Esophagus squamous epithelium (tissue), 5 donors: ENCODE measurements at regions not wholly inside any gene's neighbourhood (a gene's known extent, or its start where the extent isn't known, plus 50 kb on each side); places are given as distances from the start of the nearest gene placed in this dataset.

Experiments
- DNase-seq: peaks from one replicate; lab custom pipeline; 2025; lab: John Stamatoyannopoulos, UW
- H3K27ac ChIP-seq, 4 donors: fragments of 200-600 bp; sonication (generic); one replicate each; pipeline ENCODE4 v1.5.1; 2016 to 2019; ENCODE audit warnings: mild to moderate bottlenecking in 1 of 4
- H3K27me3 ChIP-seq, 4 donors: fragments of 200-600 bp; sonication (generic); 1 replicate in 3 of 4; 2 replicates in 1 of 4; pipeline versions ENCODE4 v1.5.1 to v1.6.0; 2017 to 2021; ENCODE audit warnings: antibody characterized with exemption in 1 of 4
- H3K36me3 ChIP-seq, 3 donors: fragments of 200-600 bp; sonication (generic); one replicate each; pipeline ENCODE4 v1.5.1; 2016 to 2019
- H3K4me1 ChIP-seq, 3 donors: fragments of 200-600 bp; sonication (generic); one replicate each; pipeline ENCODE4 v1.5.1; 2017 to 2019
- H3K4me3 ChIP-seq, 4 donors: fragments of 200-600 bp; sonication (generic); 1 replicate in 3 of 4; 2 replicates in 1 of 4; pipeline ENCODE4 v1.5.1; 2016 to 2019; ENCODE audit warnings: mild to moderate bottlenecking in 2 of 4, moderate library complexity in 1 of 4
- H3K9me3 ChIP-seq, 3 donors: fragments of 200-600 bp; sonication (generic); one replicate each; pipeline ENCODE4 v1.5.1; 2016 to 2019
- CTCF ChIP-seq, 6 experiments: fragments of 450-650 bp in 4 of 6; fragments of 200-600 bp in 2 of 6; sonication (generic) in 2 of 6; IDR thresholded peaks; one replicate each; pipeline ENCODE4 v1.5.1; 2016 to 2019; ENCODE audit warnings: antibody characterized with exemption in 6 of 6, mild to moderate bottlenecking in 4 of 6, moderate library complexity in 4 of 6
- POLR2A ChIP-seq, 4 donors: fragments of 450-650 bp; IDR thresholded peaks; one replicate each; pipeline ENCODE4 v1.6.1; 2017; ENCODE audit warnings: antibody characterized with exemption in 4 of 4, mild to moderate bottlenecking in 4 of 4, moderate library complexity in 3 of 4
- WGBS, 2 donors: methylation state at CpG; one replicate each; pipeline ENCODE4 v1.1.5; 2018; 5-methylcytosine and 5-hydroxymethylcytosine counted together
- intact Hi-C: fragments of 100-400 bp; cut with DNase I; formaldehyde crosslinking; loops from one replicate; pipeline ENCODE4 v1.15.0; 2022
- donor health status: DM: yes; HTN: yes; CAD: no.

GRCh38 chr7:52980129-52980528 lies 55.3 kb upstream of the POM121L12 start:
- TF ChIP-seq CTCF (IDR thresholded peaks at IDR 0.05), result no peak
- TF ChIP-seq POLR2A (IDR thresholded peaks at IDR 0.05), result no peak
- H3K27me3 ChIP-seq, result no peaks in the 10 kb centered on the region
- H3K4me3 ChIP-seq, result no peak overlapping the region
- intact Hi-C loops, result no loop called here
- no peak overlapping the region for H3K27ac ChIP-seq
- DNase-seq, result no peak
- no peaks in the 10 kb centered on the region for H3K4me1 ChIP-seq
- H3K36me3 ChIP-seq, result no peaks in the 10 kb centered on the region
- H3K9me3 ChIP-seq, result peaks cover 0 to 3% (median 0%) of the 10 kb centered on the region in 3 donors

- H3K4me1 ChIP-seq, result no peaks in the 10 kb centered on the region
- DNase-seq, result no peak
- no peaks in the 10 kb centered on the region for H3K9me3 ChIP-seq
- TF ChIP-seq POLR2A (IDR thresholded peaks at IDR 0.05), result no peak
- TF ChIP-seq CTCF (IDR thresholded peaks at IDR 0.05), result no peak
- H3K36me3 ChIP-seq, result no peaks in the 10 kb centered on the region
- no peak overlapping the region for H3K27ac ChIP-seq
- H3K27me3 ChIP-seq, result no peaks in the 10 kb centered on the region
- H3K4me3 ChIP-seq, result no peak overlapping the region
- intact Hi-C loops, result no loop called here
Observed at GRCh38 chr7:52973126-52973525, 62.3 kb upstream of the POM121L12 start.

GRCh38 chr7:52962402-52963076 lies 72.9 kb upstream of the POM121L12 start:
- intact Hi-C loops, result no loop called here
- TF ChIP-seq POLR2A (IDR thresholded peaks at IDR 0.05) (no peak), CTCF (IDR thresholded peaks at IDR 0.05) (no peak)
- Histone ChIP-seq H3K27ac (no peak overlapping the region), H3K4me1 (no peaks in the 10 kb centered on the region), H3K4me3 (no peak overlapping the region), H3K36me3 (no peaks in the 10 kb centered on the region), H3K27me3 (no peaks in the 10 kb centered on the region), H3K9me3 (no peaks in the 10 kb centered on the region)
- WGBS, 2 donors, result 57 to 65% methylated on average over 6 to 7 of the region's 7 CpGs
- DNase-seq, result no peak

- TF ChIP-seq POLR2A (IDR thresholded peaks at IDR 0.05) (no peak), CTCF (IDR thresholded peaks at IDR 0.05) (no peak)
- H3K9me3 ChIP-seq, result no peaks in the 10 kb centered on the region
- no peak overlapping the region for H3K4me3 ChIP-seq
- no peak overlapping the region for H3K27ac ChIP-seq
- intact Hi-C loops, result no loop called here
- no peaks in the 10 kb centered on the region for H3K27me3 ChIP-seq
- no peaks in the 10 kb centered on the region for H3K4me1 ChIP-seq
- no peak for DNase-seq
- WGBS, 2 donors, result 50 to 61% methylated on average over 1 of the region's 1 CpG
- H3K36me3 ChIP-seq, result no peaks in the 10 kb centered on the region
Observed at GRCh38 chr7:52961084-52961483, 74.3 kb upstream of the POM121L12 start.

GRCh38 chr7:52959878-52960660 lies 75.4 kb upstream of the POM121L12 start:
- DNase-seq, result no peak
- no peak overlapping the region for H3K27ac ChIP-seq

More at GRCh38 chr7:52959878-52960660, 75.4 kb upstream of the POM121L12 start:
- Histone ChIP-seq H3K9me3 (no peaks in the 10 kb centered on the region), H3K36me3 (no peaks in the 10 kb centered on the region), H3K4me3 (no peak overlapping the region), H3K27me3 (no peaks in the 10 kb centered on the region), H3K4me1 (no peaks in the 10 kb centered on the region)
- 44 to 51% methylated on average over 4 of the region's 4 CpGs for WGBS, 2 donors
- TF ChIP-seq CTCF (IDR thresholded peaks at IDR 0.05), result no peak
- TF ChIP-seq POLR2A (IDR thresholded peaks at IDR 0.05), result no peak
- intact Hi-C loops, result no loop called here
